ENCODE measurements at regions not wholly inside any gene's neighbourhood (a gene's known extent, or its start where the extent isn't known, plus 50 kb on each side); places are given as distances from the start of the nearest gene placed in this dataset.

- RAD21 ChIA-PET (ENCODE audit: unreplicated experiment): no interaction called here
- in situ Hi-C loops (cut with MboI): no loop called here
- no peak for FAIRE-seq
Measured at GRCh38 chr2:35920061-35920460, 435.5 kb upstream of the CRIM1 start.

More at GRCh38 chr2:35920061-35920460, 435.5 kb upstream of the CRIM1 start:
- Histone ChIP-seq H3K4me2 (ENCODE audit: control insufficient read depth, insufficient read depth) (no peak overlapping the region), H3K27me3 (replicated peaks in 1 of 2; ENCODE audit: control insufficient read depth in 2 of 2, insufficient read depth in 2 of 2, low read length in 1 of 2) (no peaks in the 10 kb centered on the region), H3K9ac (ENCODE audit: control insufficient read depth, insufficient read depth, low read length) (no peak overlapping the region), H3K9me3 (replicated peaks; ENCODE audit: control insufficient read depth, insufficient read depth, low read length) (no peaks in the 10 kb centered on the region), H2AFZ (ENCODE audit: control insufficient read depth, low read depth, low read length) (no peak overlapping the region), H3K4me3 (no peak overlapping the region), H3K4me1 (ENCODE audit: control insufficient read depth, insufficient read depth, low read length) (no peaks in the 10 kb centered on the region), H3K36me3 (ENCODE audit: control insufficient read depth in 2 of 2, insufficient read depth in 2 of 2, low read length in 1 of 2) (no peaks in the 10 kb centered on the region), H4K20me1 (ENCODE audit: control insufficient read depth, insufficient read depth) (no peaks in the 10 kb centered on the region), H3K79me2 (ENCODE audit: control insufficient read depth, insufficient read depth, low read length) (no peaks in the 10 kb centered on the region), H3K27ac (ENCODE audit: control insufficient read depth, insufficient read depth) (no peak overlapping the region)
- ATAC-seq: no peak
- POLR2A ChIA-PET: no interaction called here
- intact Hi-C loops (cut with micrococcal nuclease; ENCODE audit: unreplicated experiment): no loop called here
- no peak for DNase-seq (ENCODE audit: low read depth, low spot score)
- TF ChIP-seq POLR2A (IDR thresholded peaks at IDR 0.05; ENCODE audit: low read depth, low read length) (no peak), RELA (IDR thresholded peaks at IDR 0.05; ENCODE audit: borderline replicate concordance, partially characterized antibody) (no peak), ATF2 (IDR thresholded peaks at IDR 0.05; ENCODE audit: low read length) (no peak), HDAC2 (IDR thresholded peaks at IDR 0.05) (no peak), HCFC1 (IDR thresholded peaks at IDR 0.05; ENCODE audit: low read length) (no peak), PAX5 (IDR thresholded peaks at IDR 0.05; ENCODE audit: borderline replicate concordance, low read depth, low read length) (no peak), BCL11A (IDR thresholded peaks at IDR 0.05; ENCODE audit: low read depth, low read length) (no peak), MYB (IDR thresholded peaks at IDR 0.05; ENCODE audit: borderline replicate concordance, low read depth, low read length) (no peak), BCL3 (IDR thresholded peaks at IDR 0.05; ENCODE audit: borderline replicate concordance, insufficient read depth, low read depth, low read length, poor library complexity, severe bottlenecking) (no peak), RUNX3 (IDR thresholded peaks at IDR 0.05; ENCODE audit: low read length) (no peak), GATAD2B (conservative IDR thresholded peaks at IDR 0.05; ENCODE audit: low read depth) (no peak), CHD1 (IDR thresholded peaks at IDR 0.05; ENCODE audit: low read depth, low read length) (no peak), ZBTB11 (CRISPR knock-in tag; IDR thresholded peaks at IDR 0.05) (no peak), RCOR1 (conservative IDR thresholded peaks at IDR 0.05; ENCODE audit: low read depth, low read length) (no peak), STAT3 (IDR thresholded peaks at IDR 0.05; ENCODE audit: low read depth, low read length) (no peak), MYC (IDR thresholded peaks at IDR 0.05; ENCODE audit: insufficient read depth, insufficient read length, insufficient replicate concordance, low read length, severe bottlenecking) (no peak), BMI1 (IDR thresholded peaks at IDR 0.05; ENCODE audit: borderline replicate concordance) (no peak), SKIL (IDR thresholded peaks at IDR 0.05; ENCODE audit: low read depth, poor library complexity, severe bottlenecking) (no peak)
- no TSS peak for BruUV-seq (replicated peaks)
- SMC1A ChIA-PET (ENCODE audit: uncharacterized antibody, unreplicated experiment): no interaction called here
- CTCF ChIA-PET: interaction anchor here (1.0 kb wide), 1 partner anchor 48 kb away, joined by 3 read pairs; no protein-coding TSS in a partner anchor

Measured in GM12878 (cell line).